Stimulated activated CD8-positive, alpha-beta memory T cell treated with anti-CD3 and anti-CD28 coated beads, Interleukin-12 subunit alpha, Interleukin-12 subunit beta, amount 100 ng/mL, for 24 hours (primary cell): ENCODE measurements at regions not wholly inside any gene's neighbourhood (a gene's known extent, or its start where the extent isn't known, plus 50 kb on each side); places are given as distances from the start of the nearest gene placed in this dataset.

Experiments used
- DNase-seq: peaks from one replicate; pipeline ENCODE4 v3.0.0-alpha.2; 2020; ENCODE audit errors: extremely low read depth

DNA sequence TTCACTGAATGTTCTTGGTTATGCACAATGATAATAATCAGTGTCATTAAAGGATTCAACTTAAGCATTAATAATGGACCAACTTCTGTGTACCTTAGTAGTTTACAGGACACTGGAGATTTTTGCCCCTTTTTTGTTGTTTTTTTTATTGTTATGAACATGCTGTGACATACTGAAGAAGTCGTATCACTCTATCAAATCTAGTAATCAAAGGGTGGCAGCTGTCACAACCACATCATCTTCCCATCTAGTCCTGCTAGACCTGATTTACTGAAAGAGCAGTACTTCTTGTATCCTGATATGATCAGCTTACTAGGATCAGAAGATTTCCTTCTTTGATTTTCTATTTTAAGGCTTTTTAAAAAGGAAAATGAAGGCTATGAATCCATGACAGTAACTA, 504.6 kb upstream of the CELF2 start:
- no peak for DNase-seq

DNA sequence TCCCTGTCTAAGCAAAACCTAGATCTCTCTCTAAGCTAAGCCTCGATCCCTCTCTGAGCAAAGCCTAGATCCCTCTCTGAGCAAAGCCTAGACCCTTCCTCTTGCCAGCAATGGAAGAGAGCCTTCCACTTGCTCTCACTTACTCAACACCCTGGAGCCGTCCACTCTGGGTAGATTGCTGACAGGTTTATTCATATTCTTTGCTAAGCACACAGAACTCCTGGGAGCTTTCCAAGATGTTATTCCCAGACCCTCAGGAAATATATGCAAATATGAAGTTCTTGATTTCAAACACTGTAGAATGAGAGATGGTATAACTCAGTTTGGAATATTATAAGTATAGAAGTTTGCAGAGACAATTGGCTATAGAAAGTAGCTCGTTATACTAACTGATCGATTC, 503.8 kb upstream of the CELF2 start:
- no peak for DNase-seq

DNA sequence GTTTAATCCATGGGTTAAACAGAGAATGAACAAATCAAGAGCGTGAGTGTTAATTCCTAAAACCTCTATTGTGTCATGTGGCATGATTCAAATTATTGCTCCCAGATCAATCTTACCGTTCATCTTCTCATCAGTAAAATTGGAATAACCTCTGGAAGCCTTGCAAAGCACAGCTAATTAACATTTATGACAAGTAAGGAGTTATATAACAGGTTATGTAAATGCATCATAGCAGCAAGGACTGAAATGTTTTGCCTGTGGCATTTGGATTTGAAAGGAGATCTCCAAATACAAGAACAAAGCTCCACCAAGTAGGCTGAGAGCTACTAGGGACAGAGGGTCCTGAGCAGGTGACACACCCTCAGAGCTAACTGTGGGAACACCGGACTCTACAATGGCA, 502.9 kb upstream of the CELF2 start:
- DNase-seq = no peak

DNA sequence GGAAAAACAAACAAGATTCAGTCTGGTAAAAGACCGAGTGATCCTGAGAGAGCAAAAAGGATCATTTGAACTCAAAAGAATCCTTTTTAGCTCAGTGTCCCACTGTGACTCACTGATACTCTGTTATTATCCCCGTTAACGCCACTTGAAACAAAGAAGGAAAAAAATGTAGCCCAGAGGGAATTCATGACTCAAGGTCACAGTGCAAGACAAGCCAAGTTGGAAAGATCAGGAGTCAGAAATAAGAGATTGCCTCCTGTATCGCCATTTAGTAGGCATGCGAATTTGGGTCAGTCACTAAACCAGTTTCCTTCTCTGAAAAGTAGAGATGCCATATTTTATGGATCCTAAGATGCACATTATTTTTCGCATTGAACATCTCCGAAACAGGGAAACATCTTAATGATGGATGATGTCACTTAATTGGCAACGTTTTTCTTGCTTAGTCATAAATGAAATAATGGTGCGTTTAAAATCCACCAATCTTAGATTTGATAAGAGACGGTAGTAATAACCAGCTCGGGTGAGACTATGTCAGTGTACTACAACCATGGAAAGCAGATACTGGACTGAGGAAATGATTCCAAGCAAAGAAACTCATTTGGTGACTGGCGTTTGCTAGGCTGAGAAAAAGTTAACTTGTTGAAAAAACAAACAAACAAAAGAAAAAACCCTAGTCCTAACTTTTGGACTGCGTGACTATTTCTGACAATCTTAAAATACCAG, 502.0 kb upstream of the CELF2 start:
- no peak for DNase-seq

DNA sequence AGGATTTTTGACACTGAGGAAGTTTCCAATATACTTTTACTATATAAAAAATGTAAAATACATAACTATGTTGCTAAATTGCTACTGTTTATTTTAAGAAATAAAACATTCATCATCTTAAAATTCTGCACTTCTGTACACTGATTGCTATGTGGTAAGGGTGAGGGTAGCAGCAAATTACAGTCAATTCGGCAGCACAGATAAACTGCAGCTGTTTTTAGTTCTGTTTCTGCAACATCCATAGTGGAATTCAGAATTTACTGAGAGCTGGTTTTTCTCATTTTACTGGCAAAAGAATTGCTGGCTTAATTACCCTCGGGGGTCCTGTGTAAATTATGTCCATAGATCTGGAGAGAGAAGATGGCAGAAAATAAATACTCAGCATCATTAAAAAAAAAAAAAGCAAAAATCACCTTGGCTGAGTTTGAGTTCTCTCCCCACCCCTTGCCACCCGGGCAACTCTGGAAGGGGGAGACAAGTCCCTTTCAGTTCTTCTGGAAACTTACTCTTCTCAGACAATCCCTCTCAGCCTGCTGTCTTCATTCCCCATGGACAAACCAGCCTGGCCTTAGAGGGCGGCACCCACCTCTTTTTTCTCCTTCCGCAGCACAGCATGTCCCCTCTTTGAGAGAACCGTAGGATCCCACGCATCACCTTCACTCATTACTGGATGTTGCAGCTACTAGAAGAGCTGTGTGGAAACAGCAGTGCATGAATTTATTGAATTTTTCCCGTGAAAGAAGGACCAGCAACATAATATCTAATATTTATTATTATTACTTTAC, 501.1 kb upstream of the CELF2 start:
- no peak for DNase-seq

DNA sequence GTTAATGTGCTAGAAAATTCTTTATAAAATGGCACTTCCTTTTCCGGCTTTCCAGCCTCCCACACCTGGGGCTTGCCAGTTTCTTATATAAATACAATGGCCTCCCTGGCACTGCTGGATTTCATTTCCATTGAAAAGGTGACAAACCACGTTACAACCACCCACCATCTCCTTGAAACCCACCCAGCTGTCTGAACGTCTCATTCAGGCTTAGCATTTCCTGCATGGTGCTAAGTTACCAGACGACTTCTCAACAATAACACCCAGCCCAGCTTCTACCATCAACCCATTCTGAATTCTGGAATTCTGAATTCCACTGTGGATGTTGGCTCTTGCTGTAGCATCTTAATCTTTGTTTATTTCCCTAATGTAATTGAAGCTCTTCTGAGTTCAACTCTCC, 499.8 kb upstream of the CELF2 start:
- DNase-seq = no peak

DNA sequence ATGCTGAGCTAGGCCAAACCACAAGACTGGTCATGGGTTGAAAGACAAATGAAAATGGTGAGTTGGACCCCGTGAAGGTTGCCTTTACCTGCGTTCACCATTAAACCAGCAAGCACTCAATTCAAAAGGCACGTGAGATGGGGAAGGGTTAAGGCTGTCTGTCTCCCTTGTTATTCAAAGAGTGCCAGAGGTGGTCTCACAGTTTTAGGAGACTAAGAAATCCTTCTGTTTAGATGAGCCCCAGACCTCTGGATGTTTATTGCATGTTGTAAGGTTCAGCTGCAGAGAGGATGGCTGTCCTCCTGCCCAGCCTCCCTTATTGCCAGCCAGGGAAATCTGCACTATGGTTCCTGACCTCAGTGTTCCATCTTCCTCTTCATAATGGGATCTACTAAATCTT, 498.0 kb upstream of the CELF2 start:
- DNase-seq = no peak

DNA sequence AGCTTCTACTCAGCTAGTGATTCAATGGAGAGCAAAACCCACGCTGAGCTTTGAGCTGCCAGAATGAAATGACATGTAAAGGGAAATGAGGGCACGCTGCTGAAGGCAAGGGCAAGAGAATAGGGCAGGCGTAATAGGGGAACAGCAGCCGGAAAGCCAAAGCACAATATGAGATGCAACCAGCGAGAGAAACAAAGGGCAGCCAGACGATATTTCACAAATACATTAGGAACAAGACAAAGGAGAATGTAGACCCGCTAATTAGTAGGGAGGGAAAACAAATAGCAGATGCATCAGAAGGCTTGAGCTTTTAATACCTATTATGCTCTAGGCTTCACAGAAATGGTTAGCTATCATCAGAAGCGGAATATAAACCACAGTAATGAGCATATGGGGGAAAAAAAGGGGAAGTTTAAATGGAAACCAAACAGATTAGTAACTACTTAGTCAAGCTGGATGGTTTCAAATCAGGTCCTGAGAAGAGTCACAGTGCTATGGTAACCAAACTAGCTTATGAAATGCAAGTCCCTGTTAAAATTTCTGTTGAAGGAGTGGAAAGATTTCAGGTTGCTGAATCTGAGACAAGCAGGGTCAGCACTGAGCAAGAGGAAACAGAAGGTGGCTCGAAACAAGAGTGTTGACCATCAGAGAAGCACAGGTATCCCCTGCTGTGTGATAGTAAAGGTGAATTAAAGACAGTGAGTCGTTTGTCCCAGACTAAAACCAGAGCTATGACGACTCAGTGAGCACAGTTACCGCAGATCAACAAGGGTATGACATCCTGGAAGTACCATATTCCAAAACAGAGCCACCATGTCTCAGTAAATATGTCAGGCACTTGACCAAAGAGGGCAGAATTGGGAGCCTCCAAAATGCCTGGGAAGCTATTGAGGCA, 496.9 kb upstream of the CELF2 start:
- DNase-seq = no peak

DNA sequence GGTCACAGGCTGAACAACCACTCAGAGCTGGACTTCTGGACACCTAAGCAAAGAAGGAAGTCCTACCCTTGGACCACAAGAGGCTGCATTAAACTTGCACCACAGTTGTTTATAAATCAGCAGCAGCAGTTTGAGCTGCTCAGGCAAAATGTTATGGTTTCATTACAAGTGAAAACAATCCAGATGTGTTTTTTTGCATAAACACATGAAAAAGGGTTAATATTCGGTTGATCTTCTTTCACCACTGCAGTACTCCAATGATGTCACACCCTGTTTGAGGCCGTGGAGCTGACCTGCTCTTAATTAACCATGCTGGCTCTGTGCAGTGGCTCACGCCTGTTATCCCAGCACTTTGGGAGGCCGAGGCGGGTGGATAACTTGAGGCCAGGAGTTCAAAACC, 490.8 kb upstream of the CELF2 start:
- no peak for DNase-seq

DNA sequence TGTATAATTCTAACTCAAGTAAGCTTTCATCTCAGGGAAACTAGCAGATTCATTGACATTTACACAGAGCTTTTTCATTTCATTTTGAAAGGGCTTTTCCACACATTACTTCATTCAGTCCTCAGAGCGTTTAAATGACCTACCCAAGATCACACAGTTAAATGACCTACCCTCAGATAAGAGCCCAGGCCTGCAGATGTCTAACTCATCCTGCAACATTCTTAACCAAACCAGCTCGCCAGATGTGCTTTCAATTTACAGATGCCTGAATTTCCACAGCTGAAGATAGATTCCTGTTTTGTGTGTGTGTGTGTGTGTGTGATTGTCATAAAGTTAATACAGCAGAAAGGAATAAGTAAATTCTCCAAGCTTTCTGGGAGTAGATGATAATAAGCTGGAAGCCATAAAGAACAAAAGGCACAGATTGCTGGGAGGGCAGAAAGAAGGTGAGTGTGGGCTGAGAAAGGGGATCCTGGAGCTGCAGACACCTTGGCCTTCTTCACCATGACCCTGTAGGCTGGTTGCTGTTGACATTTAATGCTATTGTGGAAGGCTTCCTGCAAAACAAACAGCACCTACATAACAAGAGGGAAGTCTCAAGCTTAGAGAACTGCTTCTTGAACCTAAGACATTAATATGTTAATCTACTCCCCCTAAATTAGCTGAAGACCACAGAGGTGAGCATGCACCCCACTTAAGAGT, 489.7 kb upstream of the CELF2 start:
- no peak for DNase-seq

DNA sequence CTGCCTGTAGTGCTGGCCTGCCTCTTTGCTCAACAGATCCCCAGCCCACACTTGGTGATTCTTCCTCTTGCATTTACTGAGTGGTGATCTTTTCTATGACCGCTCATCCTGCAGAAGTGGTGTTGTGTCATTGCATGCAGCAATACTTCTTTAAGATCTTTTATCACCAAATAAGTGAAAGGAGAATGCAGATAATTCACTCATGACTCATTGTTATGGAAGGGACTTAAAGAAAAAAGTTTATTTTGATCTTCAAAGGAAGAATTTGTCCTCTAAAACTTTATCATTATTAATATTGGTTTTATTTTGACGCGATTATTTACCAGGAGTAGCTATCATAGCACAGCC, 489.1 kb upstream of the CELF2 start:
- DNase-seq = no peak

DNA sequence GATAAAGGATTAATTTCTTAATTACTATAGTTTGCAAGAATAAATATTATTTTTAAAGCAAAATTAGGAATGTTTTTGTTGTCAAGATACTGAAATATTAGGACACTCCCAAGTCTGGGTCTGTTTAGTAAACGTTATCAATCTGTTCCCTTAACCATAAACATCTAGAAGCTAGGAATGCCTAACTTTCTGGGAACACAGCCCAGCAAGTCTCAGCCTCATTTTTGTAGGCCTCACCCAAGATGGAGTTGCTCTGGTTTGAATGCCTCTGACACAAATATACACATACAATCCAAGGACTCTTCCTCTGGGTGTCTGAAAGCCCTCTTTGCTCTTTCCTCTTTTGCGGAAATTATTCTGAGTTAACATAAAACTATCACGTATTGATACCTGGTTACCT, 487.4 kb upstream of the CELF2 start:
- no peak for DNase-seq

DNA sequence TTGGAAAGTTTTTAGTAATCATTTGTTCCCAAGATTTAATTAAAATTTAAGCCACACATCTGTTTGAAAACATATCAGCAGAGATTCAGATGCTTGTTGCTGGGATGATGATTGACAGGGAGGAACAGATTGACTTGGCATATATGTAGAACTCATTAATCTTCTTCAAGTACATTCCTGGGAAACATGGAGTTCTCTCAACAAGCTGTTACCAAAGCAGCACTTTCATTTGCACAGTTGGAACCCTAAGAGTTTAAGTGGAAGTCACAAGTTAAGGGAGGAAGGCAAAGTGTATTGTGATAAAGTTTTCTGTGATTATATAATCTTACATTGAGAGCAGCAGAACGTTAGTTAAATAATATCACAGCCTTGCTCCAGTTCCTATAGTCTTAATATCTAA, 485.4 kb upstream of the CELF2 start:
- no peak for DNase-seq

DNA sequence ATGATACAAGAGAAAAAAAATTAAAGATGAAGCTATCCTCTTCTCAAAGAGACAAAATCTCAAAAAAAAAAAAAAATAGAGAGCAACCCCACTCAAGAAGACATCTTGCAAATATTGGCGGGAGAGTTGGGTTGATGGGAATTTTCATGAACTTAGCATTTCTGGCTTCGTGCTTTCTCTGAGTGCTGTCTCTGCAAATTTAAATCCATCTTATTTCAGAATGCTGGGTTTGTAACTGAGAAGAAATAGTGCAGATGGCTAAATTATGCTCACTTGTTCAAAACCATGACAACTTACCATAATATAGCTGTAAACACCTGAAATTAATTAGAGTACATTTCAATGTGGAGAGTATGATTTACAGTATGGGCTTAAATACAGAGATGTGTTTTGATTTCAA, 484.8 kb upstream of the CELF2 start:
- no peak for DNase-seq

DNA sequence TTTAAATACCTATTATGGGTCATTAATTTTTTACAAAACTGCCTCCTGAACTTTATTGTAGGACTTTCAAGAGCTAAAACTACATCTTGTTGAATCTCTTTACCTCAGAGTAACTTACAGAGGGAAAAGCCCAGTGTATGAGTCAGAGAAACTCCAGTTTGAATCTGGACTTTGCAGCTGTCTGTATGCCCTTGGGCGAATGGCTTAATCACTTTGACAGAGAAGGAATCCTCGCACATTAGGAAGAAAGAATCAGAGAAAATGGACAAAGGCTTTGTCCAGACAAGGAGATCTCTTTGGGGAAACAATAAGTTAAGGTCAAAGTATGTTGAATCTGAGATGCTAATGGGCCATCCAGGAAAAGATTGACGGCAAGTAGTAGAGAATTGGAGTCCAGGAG, 484.2 kb upstream of the CELF2 start:
- DNase-seq = no peak

DNA sequence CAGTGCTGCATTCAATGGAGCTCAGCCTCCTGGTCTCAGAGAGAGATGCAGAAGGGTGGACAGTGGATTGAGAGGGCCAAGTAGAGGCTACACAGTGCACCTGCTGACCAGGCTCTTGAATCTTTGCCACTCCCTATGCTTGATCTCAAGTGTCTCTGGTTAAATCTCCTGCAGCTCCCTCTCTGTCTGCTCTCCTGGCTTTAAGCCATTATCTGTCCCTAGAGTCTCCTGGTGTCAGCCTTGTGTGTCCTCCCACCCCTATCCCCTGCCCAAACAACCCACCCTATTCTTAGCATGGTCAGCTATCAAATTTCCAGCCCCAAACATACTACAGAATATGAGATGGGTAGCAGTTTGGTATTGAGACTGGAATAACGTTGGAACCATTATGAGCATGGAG, 479.3 kb upstream of the CELF2 start:
- DNase-seq = no peak

DNA sequence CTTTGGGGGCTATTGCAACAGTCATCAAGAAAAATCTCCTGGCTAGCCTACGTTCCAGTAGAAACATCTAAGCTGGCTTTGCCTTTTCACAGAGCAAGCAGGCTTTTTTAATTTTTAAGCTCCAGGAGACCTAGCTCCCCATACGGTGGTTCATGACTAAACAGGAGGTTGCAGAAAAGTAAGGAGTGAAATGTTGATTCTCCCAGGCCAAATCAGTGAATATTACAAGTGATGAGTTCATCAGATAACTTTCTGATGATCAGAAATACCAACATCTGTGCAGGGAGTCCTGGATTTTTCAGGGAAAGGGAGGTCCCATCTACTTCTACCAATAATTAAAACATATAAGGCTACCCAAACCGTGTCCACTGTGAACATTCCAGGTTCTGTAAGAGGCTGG, 477.3 kb upstream of the CELF2 start:
- no peak for DNase-seq

DNA sequence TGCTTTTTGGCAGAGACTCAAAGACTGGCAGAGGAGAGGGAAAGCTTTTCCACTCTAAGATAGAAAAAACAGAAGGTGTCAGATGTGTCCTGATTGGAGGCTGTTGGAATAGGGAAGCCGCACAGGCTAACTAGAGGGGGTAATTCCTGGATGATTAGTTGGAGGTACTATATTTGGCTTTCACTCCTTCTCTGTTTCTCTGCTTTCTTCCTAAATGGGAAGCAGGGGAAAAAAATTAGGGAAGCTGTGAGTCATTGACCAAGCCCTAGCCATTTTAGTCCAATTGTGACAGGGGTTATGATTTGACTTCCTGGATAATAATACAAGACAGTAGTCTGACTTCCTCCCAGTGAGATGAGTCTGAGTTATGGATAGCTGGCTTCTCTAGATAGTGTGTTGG, 475.2 kb upstream of the CELF2 start:
- no peak for DNase-seq

DNA sequence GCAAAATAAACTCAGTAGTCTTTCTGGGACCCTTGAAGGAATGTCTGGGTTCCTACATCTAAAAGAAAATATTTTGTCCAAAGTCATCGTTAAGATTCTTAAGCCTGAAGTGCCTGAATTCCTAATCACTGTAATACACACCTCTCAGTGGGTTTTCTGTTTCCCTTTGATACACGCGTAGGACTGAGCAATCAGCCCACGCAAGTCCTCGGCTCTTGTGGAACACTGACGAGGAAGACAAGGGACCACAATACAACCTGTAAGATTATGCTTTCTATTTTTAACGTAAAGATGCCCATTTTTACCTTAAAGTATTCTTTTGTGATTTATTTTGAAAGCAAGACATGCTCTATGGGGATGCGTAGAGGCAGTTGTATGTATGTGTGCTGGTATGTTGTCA, 472.8 kb upstream of the CELF2 start:
- DNase-seq = no peak

DNA sequence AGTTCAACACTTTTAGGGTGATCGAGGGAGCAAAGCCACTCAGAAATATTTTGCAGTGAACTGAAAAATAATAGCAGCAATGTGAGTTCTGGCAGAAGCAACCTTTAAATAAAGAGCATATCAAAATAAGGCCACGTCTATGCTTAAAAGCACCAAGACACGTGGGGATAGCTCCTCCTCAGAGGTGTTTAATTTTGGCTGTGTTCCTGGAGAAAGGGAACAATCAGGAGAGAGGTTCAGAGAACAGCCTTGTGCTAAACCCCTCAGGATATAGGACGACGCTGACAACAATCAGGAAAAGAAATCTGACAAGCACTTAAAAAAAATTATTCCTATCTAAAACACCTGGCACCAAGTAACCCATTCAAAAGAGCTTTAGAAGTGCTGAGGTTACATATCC, 471.9 kb upstream of the CELF2 start:
- no peak for DNase-seq

DNA sequence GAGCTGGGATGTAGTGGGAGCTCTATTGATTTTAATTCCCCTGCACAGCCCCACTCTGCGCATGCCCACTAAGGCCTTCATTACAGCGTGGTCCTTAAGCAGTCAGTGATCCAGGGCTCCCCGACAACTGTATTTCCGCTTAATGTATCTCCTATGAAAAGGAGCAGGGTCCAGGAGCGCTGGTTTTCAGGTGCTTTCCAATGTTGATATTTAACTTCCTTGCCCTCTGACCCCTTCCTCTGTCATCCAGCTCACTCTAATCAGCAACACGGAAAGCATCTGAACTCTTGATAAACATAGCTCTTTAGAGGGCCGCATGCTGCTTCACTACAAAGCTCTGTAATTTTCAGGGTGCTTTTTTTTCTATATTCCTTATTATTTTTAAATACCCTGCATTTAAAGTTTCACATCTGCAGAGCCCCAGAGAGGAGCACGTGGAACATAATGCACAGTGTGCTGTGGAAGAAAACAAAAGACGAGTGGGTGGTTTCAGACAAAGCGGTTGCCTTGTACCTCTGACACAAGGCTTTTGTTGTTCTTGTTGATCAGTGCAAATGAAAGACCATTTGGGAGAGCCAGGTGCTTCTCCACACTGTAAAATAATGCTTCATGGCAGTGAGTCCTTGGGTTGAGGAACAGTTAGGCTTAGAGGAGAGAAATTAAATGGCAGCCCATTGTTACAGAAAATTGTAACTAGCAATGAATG, 465.9 kb upstream of the CELF2 start:
- no peak for DNase-seq

DNA sequence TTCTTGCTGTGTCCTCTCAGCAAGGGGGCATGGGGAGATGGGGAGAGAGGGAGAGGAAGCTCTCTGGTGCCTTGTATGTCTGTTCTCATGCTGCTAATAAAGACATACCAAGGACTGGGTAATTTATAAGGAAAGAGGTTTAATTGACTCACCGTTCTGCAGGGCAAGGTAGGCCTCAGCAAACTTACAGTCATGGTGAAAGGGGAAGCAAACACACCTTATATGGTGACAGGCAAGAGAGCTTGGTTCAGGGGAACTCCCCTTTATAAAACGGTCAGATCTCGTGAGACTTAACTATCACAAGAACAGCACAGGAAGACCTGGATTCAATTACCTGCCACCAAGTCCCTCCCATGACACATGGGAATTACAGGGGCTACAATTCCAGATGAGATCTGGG, 464.7 kb upstream of the CELF2 start:
- DNase-seq = no peak
